ENCODE measurements at regions not wholly inside any gene's neighbourhood (a gene's known extent, or its start where the extent isn't known, plus 50 kb on each side); places are given as distances from the start of the nearest gene placed in this dataset.
A peak's percentile ranks its signal among the peaks of the same experiment; 100 is the strongest.

DNA sequence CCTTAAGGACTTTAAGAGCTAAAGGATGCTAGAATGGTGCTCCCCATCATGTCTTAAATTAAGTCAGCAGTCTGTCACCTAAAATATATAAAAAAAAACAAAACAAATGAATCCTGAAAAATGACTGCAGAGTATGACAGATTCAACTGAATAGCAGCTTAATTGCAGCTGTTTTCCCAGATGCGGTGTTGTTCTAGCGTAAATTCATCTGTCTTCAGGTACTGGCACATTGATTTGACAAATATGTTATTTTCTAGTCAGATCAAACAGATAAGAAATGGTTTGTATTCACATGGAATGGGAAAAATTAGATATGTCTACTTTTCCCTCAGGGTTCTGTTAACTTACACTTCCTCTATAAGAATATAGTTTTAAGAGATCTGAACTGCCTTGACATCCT is 211.7 kb downstream of the NAF1 start:
- Histone ChIP-seq H3K79me2 (ENCODE audit: low read depth) (no peaks in the 10 kb centered on the region), H3K36me3 (no peaks in the 10 kb centered on the region), H4K20me1 (ENCODE audit: low read depth) (no peaks in the 10 kb centered on the region), H3K4me3 (no peak overlapping the region), H3K9me3 (ENCODE audit: low read depth) (no peaks in the 10 kb centered on the region), H3K9ac (no peak overlapping the region), H2AFZ (replicated peaks) (no peak overlapping the region), H3K27me3 (no peaks in the 10 kb centered on the region), H3F3A (ENCODE audit: low read depth) (no peaks in the 10 kb centered on the region), H3K4me2 (no peak overlapping the region), H3K4me1 (no peaks in the 10 kb centered on the region), H3K27ac (no peak overlapping the region)
- no peaks in the 10 kb centered on the region for H3K27me3 Mint-ChIP-seq (ENCODE audit: insufficient read depth, low read depth)
- no peak overlapping the region for H3K4me3 Mint-ChIP-seq
- H3K9me3 Mint-ChIP-seq: no peaks in the 10 kb centered on the region
- H3K36me3 Mint-ChIP-seq: no peaks in the 10 kb centered on the region
- no peak for DNase-seq (ENCODE audit: low spot score)
- no peak overlapping the region for H3K27ac Mint-ChIP-seq
- TF ChIP-seq EZH2phosphoT487 (IDR thresholded peaks at IDR 0.05): no peak
- H3K4me1 Mint-ChIP-seq: peaks cover 2% of the 10 kb centered on the region

DNA sequence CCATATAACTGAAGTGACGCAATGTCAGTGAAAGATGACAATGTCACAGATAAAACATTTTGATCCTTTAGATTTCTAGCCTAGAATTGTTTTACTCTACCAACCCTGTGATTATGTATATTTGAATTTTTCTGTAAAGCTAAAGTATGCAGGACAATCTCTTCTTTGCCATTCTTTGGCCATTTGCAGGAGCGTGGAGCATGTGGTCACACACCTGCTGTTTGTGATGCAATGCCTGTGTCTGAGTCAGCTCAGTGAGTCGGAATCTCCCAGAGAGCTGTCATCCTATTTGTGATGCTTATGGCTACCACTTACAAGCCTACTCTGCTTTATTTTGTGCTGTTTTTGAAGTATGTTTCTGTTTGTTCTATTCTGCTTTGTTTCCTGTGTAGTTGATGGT is 214.5 kb downstream of the NAF1 start:
- H3K36me3 ChIP-seq: no peaks in the 10 kb centered on the region
- no peaks in the 10 kb centered on the region for H3K4me1 ChIP-seq
- no peaks in the 10 kb centered on the region for H3K27me3 Mint-ChIP-seq (ENCODE audit: insufficient read depth, low read depth)
- H2AFZ ChIP-seq (replicated peaks): no peak overlapping the region
- no peak overlapping the region for H3K4me2 ChIP-seq
- H3K36me3 Mint-ChIP-seq: no peaks in the 10 kb centered on the region
- H3K27me3 ChIP-seq: no peaks in the 10 kb centered on the region
- no peak overlapping the region for H3K4me3 Mint-ChIP-seq
- H3K9me3 ChIP-seq (ENCODE audit: low read depth): no peaks in the 10 kb centered on the region
- peaks cover 2% of the 10 kb centered on the region for H3K4me1 Mint-ChIP-seq
- no peaks in the 10 kb centered on the region for H4K20me1 ChIP-seq (ENCODE audit: low read depth)
- H3K9me3 Mint-ChIP-seq: no peaks in the 10 kb centered on the region
- H3F3A ChIP-seq (ENCODE audit: low read depth): no peaks in the 10 kb centered on the region
- no peak for DNase-seq (ENCODE audit: low spot score)
- H3K27ac ChIP-seq: no peak overlapping the region
- no peak overlapping the region for H3K27ac Mint-ChIP-seq
- H3K4me3 ChIP-seq: no peak overlapping the region
- no peak overlapping the region for H3K9ac ChIP-seq
- no peaks in the 10 kb centered on the region for H3K79me2 ChIP-seq (ENCODE audit: low read depth)
- TF ChIP-seq EZH2 (IDR thresholded peaks at IDR 0.05) (no peak), EZH2phosphoT487 (IDR thresholded peaks at IDR 0.05) (no peak)
- TF ChIP-seq, protein P1, sequence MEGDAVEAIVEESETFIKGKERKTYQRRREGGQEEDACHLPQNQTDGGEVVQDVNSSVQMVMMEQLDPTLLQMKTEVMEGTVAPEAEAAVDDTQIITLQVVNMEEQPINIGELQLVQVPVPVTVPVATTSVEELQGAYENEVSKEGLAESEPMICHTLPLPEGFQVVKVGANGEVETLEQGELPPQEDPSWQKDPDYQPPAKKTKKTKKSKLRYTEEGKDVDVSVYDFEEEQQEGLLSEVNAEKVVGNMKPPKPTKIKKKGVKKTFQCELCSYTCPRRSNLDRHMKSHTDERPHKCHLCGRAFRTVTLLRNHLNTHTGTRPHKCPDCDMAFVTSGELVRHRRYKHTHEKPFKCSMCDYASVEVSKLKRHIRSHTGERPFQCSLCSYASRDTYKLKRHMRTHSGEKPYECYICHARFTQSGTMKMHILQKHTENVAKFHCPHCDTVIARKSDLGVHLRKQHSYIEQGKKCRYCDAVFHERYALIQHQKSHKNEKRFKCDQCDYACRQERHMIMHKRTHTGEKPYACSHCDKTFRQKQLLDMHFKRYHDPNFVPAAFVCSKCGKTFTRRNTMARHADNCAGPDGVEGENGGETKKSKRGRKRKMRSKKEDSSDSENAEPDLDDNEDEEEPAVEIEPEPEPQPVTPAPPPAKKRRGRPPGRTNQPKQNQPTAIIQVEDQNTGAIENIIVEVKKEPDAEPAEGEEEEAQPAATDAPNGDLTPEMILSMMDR (IDR thresholded peaks at IDR 0.05): no peak

DNA sequence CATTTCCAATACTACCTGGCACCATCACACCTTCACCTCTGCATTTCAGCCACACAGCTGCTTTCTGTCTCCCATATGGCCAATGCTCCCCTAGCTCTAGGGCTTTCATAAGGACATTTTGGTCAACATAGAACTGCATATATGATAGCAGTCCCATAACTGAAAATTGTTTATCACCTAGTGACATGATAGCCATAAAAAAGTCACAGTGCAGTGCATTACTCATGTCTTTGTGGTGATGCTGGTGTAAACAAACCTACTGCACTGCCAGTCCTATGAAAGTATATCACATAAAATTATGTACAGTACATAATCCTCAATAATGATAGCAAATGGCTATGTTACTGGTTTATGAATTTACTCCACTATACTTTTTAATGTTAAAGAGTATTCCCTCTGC is 221.0 kb downstream of the NAF1 start:
- no peaks in the 10 kb centered on the region for H3K27me3 ChIP-seq
- TF ChIP-seq EZH2 (IDR thresholded peaks at IDR 0.05): no peak
- no peak for TF ChIP-seq EZH2phosphoT487 (IDR thresholded peaks at IDR 0.05)
- TF ChIP-seq, protein P1 (IDR thresholded peaks at IDR 0.05): no peak
- no peak overlapping the region for H2AFZ ChIP-seq (replicated peaks)
- H3F3A ChIP-seq (ENCODE audit: low read depth): no peaks in the 10 kb centered on the region
- no peaks in the 10 kb centered on the region for H3K36me3 Mint-ChIP-seq
- no peaks in the 10 kb centered on the region for H3K36me3 ChIP-seq
- no peak overlapping the region for H3K9ac ChIP-seq
- H3K79me2 ChIP-seq (ENCODE audit: low read depth): no peaks in the 10 kb centered on the region
- H3K4me3 Mint-ChIP-seq: no peak overlapping the region
- no peak for DNase-seq (ENCODE audit: low spot score)
- no peaks in the 10 kb centered on the region for H3K4me1 ChIP-seq
- peaks cover 2% of the 10 kb centered on the region for H3K27me3 Mint-ChIP-seq (ENCODE audit: insufficient read depth, low read depth)
- no peaks in the 10 kb centered on the region for H3K9me3 ChIP-seq (ENCODE audit: low read depth)
- H3K27ac Mint-ChIP-seq: no peak overlapping the region
- no peak overlapping the region for H3K4me2 ChIP-seq
- no peaks in the 10 kb centered on the region for H3K4me1 Mint-ChIP-seq
- H3K4me3 ChIP-seq: no peak overlapping the region
- H3K9me3 Mint-ChIP-seq: no peaks in the 10 kb centered on the region
- H4K20me1 ChIP-seq (ENCODE audit: low read depth): no peaks in the 10 kb centered on the region
- H3K27ac ChIP-seq: no peak overlapping the region

DNA sequence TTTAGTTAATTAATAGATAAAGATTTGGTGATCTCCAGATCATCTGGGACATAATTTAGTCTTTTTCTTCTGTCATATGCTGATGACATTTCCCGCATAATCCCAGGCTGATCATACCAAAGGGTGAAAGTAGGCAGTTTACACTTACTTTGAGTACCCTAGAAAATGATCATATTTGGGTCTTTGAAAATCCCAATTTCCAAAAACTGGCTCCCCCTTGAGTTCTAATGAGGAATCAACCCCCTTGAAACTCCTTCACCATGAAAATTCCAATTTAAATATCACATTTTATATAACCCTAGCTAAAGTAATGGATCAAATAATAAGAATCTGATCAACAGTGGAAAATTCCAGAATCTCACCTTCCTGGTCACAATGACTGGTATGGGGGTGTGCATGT is 223.4 kb downstream of the NAF1 start:
- DNase-seq (ENCODE audit: low spot score): no peak
- Histone ChIP-seq H2AFZ (replicated peaks) (no peak overlapping the region), H3K9me3 (ENCODE audit: low read depth) (no peaks in the 10 kb centered on the region), H3K9ac (no peak overlapping the region), H3K79me2 (ENCODE audit: low read depth) (no peaks in the 10 kb centered on the region), H3K27me3 (no peaks in the 10 kb centered on the region), H3K36me3 (no peaks in the 10 kb centered on the region), H3F3A (ENCODE audit: low read depth) (no peaks in the 10 kb centered on the region), H3K27ac (no peak overlapping the region), H3K4me2 (no peak overlapping the region), H3K4me3 (no peak overlapping the region), H3K4me1 (no peaks in the 10 kb centered on the region), H4K20me1 (ENCODE audit: low read depth) (no peaks in the 10 kb centered on the region)
- Mint-ChIP-seq H3K27ac (no peak overlapping the region), H3K9me3 (no peaks in the 10 kb centered on the region), H3K4me3 (no peak overlapping the region), H3K36me3 (no peaks in the 10 kb centered on the region), H3K4me1 (no peaks in the 10 kb centered on the region), H3K27me3 (ENCODE audit: insufficient read depth, low read depth) (peaks cover 2% of the 10 kb centered on the region)
- TF ChIP-seq EZH2phosphoT487 (IDR thresholded peaks at IDR 0.05): no peak
- TF ChIP-seq, protein P1 (IDR thresholded peaks at IDR 0.05): peak; percentile 33
